ENCODE measurements at regions not wholly inside any gene's neighbourhood (a gene's known extent, or its start where the extent isn't known, plus 50 kb on each side); places are given as distances from the start of the nearest gene placed in this dataset.

DNA sequence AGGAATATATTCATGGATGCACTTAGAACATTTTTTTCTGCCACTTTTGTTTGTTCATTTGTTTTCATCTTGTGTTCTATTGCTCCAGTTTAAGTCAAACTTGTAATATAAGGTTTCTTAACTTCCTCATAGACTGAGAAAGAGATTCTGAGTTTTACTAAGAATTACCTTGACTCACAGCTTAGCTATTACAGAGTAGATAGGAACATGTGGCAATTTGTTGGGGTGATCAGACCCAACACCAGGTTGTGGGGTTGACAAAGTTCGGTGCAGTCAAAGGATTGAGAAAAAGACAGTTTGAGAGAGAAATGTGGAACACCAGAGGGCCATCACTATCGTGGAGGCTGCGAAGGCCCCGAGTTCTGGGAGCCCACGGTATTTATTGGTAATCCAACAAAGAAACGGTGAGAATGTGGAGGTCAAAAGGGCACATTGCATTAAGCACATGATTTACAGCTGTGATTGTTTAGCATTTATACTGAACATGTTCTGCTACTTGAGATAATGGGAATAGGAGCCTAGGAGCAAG, 2526.0 kb downstream of the PCDH9 start:
- intact Hi-C loops (cut with micrococcal nuclease; ENCODE audit: unreplicated experiment): no loop called here
- no peak overlapping the region for H3K27ac ChIP-seq (ENCODE audit: extremely low read length, insufficient read depth, low read length)

DNA sequence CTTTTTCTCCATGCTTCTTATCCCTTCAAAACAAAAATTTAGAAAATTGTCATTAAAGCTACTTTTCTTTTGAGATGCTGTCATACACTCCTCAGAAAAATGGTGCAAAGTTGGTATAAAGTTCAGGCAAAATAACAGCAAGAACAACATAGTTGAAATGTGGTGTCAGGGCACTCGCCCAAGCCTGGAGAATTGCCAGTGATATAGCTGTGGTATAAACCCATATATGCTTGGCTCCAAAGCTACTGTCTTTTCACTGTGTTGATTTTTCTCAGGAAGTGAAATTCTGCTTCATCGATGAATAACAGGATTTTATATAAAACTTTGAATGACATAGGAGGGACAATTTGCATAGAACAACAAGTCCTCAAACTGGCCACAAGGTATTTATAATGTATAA, 2532.9 kb downstream of the PCDH9 start:
- Histone ChIP-seq H3K4me2 (ENCODE audit: low read depth, low read length) (no peak overlapping the region), H3K36me3 (replicated peaks in 1 of 2; ENCODE audit: control insufficient read depth in 1 of 2, insufficient read depth in 2 of 2, low read length in 2 of 2) (no peaks in the 10 kb centered on the region), H3K9me3 (ENCODE audit: low read length) (no peaks in the 10 kb centered on the region; the same call in 1 of the 2 replicates), H4K20me1 (ENCODE audit: insufficient read depth, low read length) (no peaks in the 10 kb centered on the region), H3K27me3 (ENCODE audit: control insufficient read depth in 1 of 2, insufficient read depth in 2 of 2, low read length in 2 of 2) (no peaks in the 10 kb centered on the region), H3K27ac (ENCODE audit: extremely low read length, insufficient read depth, low read length) (no peak overlapping the region), H3K9ac (ENCODE audit: insufficient read depth, low read depth, low read length) (no peak overlapping the region), H3K4me3 (replicated peaks in 1 of 3; ENCODE audit: insufficient read depth in 1 of 3, low read depth in 2 of 3, low read length in 3 of 3) (no peak overlapping the region), H3K79me2 (ENCODE audit: insufficient read depth, low read length) (no peaks in the 10 kb centered on the region), H3K4me1 (ENCODE audit: insufficient read depth, low read length) (no peaks in the 10 kb centered on the region), H2AFZ (ENCODE audit: low read length) (no peak overlapping the region)
- in situ Hi-C loops (cut with HindIII; ENCODE audit: extremely low pct_ligation_motif_present, low pct_unique_long_range_greater_than_20kb): no loop called here
- ATAC-seq (no peak), FAIRE-seq (no peak), DNase-seq (ENCODE audit: low spot score) (no peak)
- TF ChIP-seq SATB2 (CRISPR knock-in tag; IDR thresholded peaks at IDR 0.05): no peak
- TF ChIP-seq ZNF562 (CRISPR knock-in tag; IDR thresholded peaks at IDR 0.05; ENCODE audit: borderline replicate concordance): no peak
- no peak for TF ChIP-seq POLR2A (IDR thresholded peaks at IDR 0.05; ENCODE audit: insufficient read depth in 1 of 2, low read depth in 2 of 2, low read length in 2 of 2)
- no peak for TF ChIP-seq TAF15 (IDR thresholded peaks at IDR 0.05; ENCODE audit: low read depth, low read length, poor library complexity, severe bottlenecking)
- no peak for TF ChIP-seq KDM2A (CRISPR knock-in tag; IDR thresholded peaks at IDR 0.05; ENCODE audit: borderline replicate concordance, low read depth)
- no peak for TF ChIP-seq TCF7 (IDR thresholded peaks at IDR 0.05; ENCODE audit: low read depth)
- TF ChIP-seq ATAD3A (CRISPR knock-in tag; IDR thresholded peaks at IDR 0.05): no peak
- no peak for TF ChIP-seq IKZF4 (CRISPR knock-in tag; IDR thresholded peaks at IDR 0.05; ENCODE audit: borderline replicate concordance, low read depth, not compliant biosample characterization)
- ChIA-PET CTCF (ENCODE audit: low intra/inter-chr PET ratio, low total read pairs) (no interaction called here), POLR2A (no interaction called here)
- WGBS (ENCODE audit: low lambda C conversion rate): 42% methylated on average over 2 of the region's 2 CpGs
- intact Hi-C loops (cut with micrococcal nuclease; ENCODE audit: unreplicated experiment): no loop called here
- no TSS peak for BruUV-seq (replicated peaks)

More for the DNA sequence above, 2526.0 kb downstream of the PCDH9 start:
- DNase-seq (ENCODE audit: low spot score) (no peak), ATAC-seq (no peak), FAIRE-seq (no peak)
- Histone ChIP-seq H3K79me2 (ENCODE audit: insufficient read depth, low read length) (no peaks in the 10 kb centered on the region), H3K9ac (ENCODE audit: insufficient read depth, low read depth, low read length) (no peak overlapping the region), H3K4me1 (ENCODE audit: insufficient read depth, low read length) (no peaks in the 10 kb centered on the region), H2AFZ (ENCODE audit: low read length) (no peak overlapping the region), H3K9me3 (ENCODE audit: low read length) (no peaks in the 10 kb centered on the region), H3K4me2 (ENCODE audit: low read depth, low read length) (no peak overlapping the region), H3K27me3 (ENCODE audit: control insufficient read depth in 1 of 2, insufficient read depth in 2 of 2, low read length in 2 of 2) (no peaks in the 10 kb centered on the region; a peak in 1 of 5 replicates), H3K4me3 (replicated peaks in 1 of 3; ENCODE audit: insufficient read depth in 1 of 3, low read depth in 2 of 3, low read length in 3 of 3) (no peak overlapping the region), H3K36me3 (replicated peaks in 1 of 2; ENCODE audit: control insufficient read depth in 1 of 2, insufficient read depth in 2 of 2, low read length in 2 of 2) (no peaks in the 10 kb centered on the region), H4K20me1 (ENCODE audit: insufficient read depth, low read length) (no peaks in the 10 kb centered on the region)
- POLR2A ChIA-PET: no interaction called here
- CTCF ChIA-PET (ENCODE audit: low intra/inter-chr PET ratio, low total read pairs): no interaction called here
- BruUV-seq (replicated peaks): no TSS peak
- WGBS (ENCODE audit: low lambda C conversion rate): 9% methylated on average over 6 of the region's 6 CpGs
- TF ChIP-seq, protein P1, sequence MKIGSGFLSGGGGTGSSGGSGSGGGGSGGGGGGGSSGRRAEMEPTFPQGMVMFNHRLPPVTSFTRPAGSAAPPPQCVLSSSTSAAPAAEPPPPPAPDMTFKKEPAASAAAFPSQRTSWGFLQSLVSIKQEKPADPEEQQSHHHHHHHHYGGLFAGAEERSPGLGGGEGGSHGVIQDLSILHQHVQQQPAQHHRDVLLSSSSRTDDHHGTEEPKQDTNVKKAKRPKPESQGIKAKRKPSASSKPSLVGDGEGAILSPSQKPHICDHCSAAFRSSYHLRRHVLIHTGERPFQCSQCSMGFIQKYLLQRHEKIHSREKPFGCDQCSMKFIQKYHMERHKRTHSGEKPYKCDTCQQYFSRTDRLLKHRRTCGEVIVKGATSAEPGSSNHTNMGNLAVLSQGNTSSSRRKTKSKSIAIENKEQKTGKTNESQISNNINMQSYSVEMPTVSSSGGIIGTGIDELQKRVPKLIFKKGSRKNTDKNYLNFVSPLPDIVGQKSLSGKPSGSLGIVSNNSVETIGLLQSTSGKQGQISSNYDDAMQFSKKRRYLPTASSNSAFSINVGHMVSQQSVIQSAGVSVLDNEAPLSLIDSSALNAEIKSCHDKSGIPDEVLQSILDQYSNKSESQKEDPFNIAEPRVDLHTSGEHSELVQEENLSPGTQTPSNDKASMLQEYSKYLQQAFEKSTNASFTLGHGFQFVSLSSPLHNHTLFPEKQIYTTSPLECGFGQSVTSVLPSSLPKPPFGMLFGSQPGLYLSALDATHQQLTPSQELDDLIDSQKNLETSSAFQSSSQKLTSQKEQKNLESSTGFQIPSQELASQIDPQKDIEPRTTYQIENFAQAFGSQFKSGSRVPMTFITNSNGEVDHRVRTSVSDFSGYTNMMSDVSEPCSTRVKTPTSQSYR (CRISPR knock-in tag; IDR thresholded peaks at IDR 0.05; ENCODE audit: borderline replicate concordance): no peak
- TF ChIP-seq ZKSCAN1 (IDR thresholded peaks at IDR 0.05; ENCODE audit: low read length): no peak
- TF ChIP-seq ZNF224 (CRISPR knock-in tag; IDR thresholded peaks at IDR 0.05): no peak
- no peak for TF ChIP-seq CAMTA2 (CRISPR knock-in tag; IDR thresholded peaks at IDR 0.05; ENCODE audit: borderline replicate concordance)
- no peak for TF ChIP-seq ZNF451 (CRISPR knock-in tag; IDR thresholded peaks at IDR 0.05)
- no peak for TF ChIP-seq ZSCAN9 (CRISPR knock-in tag; IDR thresholded peaks at IDR 0.05; ENCODE audit: borderline replicate concordance)
- TF ChIP-seq NR2F6 (IDR thresholded peaks at IDR 0.05): no peak
- TF ChIP-seq NR2F6 (CRISPR knock-in tag; IDR thresholded peaks at IDR 0.05): no peak
- in situ Hi-C loops (cut with HindIII; ENCODE audit: extremely low pct_ligation_motif_present, low pct_unique_long_range_greater_than_20kb): no loop called here
